CD4-positive, alpha-beta T cell (primary cell): ENCODE measurements at regions not wholly inside any gene's neighbourhood (a gene's known extent, or its start where the extent isn't known, plus 50 kb on each side); places are given as distances from the start of the nearest gene placed in this dataset.

Source experiments
- ATAC-seq: fragments of 200-7000 bp; cut with Tn5 transposase; one replicate; pipeline ENCODE4 v1.10.0; 2022; ENCODE audit warnings: mild to moderate bottlenecking; ENCODE audit not compliant: poor library complexity
- CTCF ChIA-PET: fragments of 350-600 bp; sonication (Branson Sonifier 250); formaldehyde crosslinking; loops from one replicate; lab custom pipeline; 2021; ENCODE audit warnings: antibody characterized with exemption, inconsistent platforms; lab: Charles Lee
- POLR2A ChIA-PET: fragments of 350-600 bp; sonication (Branson Sonifier 250); formaldehyde crosslinking; loops from one replicate; lab custom pipeline; 2021; ENCODE audit warnings: antibody characterized with exemption, inconsistent platforms; lab: Charles Lee
- DNase-seq, 14 experiments: peaks; one replicate each; pipeline ENCODE4 v3.0.0-alpha.2; 2013 to 2020; ENCODE audit warnings: mixed read lengths in 2 of 14
- H3K27ac ChIP-seq, 2 donors: one replicate each; pipeline versions ENCODE4 v1.5.1 to v1.7.0; 2013; ENCODE audit warnings: low read length in 2 of 2, low read depth in 1 of 2, mild to moderate bottlenecking in 1 of 2
- H3K27me3 ChIP-seq, 2 experiments: 1 replicate in 1 of 2; 2 replicates in 1 of 2; pipeline versions ENCODE4 v1.6.1 to v1.7.0; 2013; ENCODE audit warnings: low read length in 2 of 2, control low read depth in 1 of 2, mild to moderate bottlenecking in 1 of 2, moderate library complexity in 1 of 2; ENCODE audit not compliant: insufficient read depth in 2 of 2, control insufficient read depth in 1 of 2
- H3K36me3 ChIP-seq: one replicate; pipeline ENCODE4 v1.6.1; 2013; ENCODE audit warnings: low read length, control low read depth; ENCODE audit not compliant: insufficient read depth
- H3K4me1 ChIP-seq: one replicate; pipeline ENCODE4 v1.6.1; 2013; ENCODE audit warnings: low read length, control low read depth; ENCODE audit not compliant: insufficient read depth
- H3K4me3 ChIP-seq: one replicate; pipeline ENCODE4 v1.5.1; 2013; ENCODE audit warnings: mild to moderate bottlenecking, low read length, moderate library complexity
- H3K9me3 ChIP-seq, 2 experiments: 1 replicate in 1 of 2; 2 replicates in 1 of 2; pipeline versions ENCODE4 v1.6.1 to v1.7.0; 2013; ENCODE audit warnings: low read length in 2 of 2, mild to moderate bottlenecking in 2 of 2, control low read depth in 1 of 2, moderate library complexity in 1 of 2; ENCODE audit not compliant: control insufficient read depth in 1 of 2, insufficient read depth in 1 of 2
- H3K27ac Mint-ChIP-seq: one replicate; pipeline ENCODE4 v1.8.0; 2020; ENCODE audit warnings: mixed read lengths
- H3K27me3 Mint-ChIP-seq: one replicate; pipeline ENCODE4 v1.8.0; 2021; ENCODE audit warnings: mixed read lengths
- H3K36me3 Mint-ChIP-seq: one replicate; pipeline ENCODE4 v1.8.0; 2021; ENCODE audit warnings: low read depth, mixed read lengths
- H3K4me1 Mint-ChIP-seq: one replicate; pipeline ENCODE4 v1.8.0; 2021; ENCODE audit warnings: low read depth, mixed read lengths
- H3K4me3 Mint-ChIP-seq: one replicate; pipeline ENCODE4 v1.8.0; 2020; ENCODE audit warnings: mild to moderate bottlenecking, mixed read lengths
- H3K9me3 Mint-ChIP-seq: one replicate; pipeline ENCODE4 v1.8.0; 2020; ENCODE audit warnings: mixed read lengths
- intact Hi-C, 2 experiments: fragments of 100-400 bp; cut with DNase I in 1 of 2; cut with micrococcal nuclease in 1 of 2; formaldehyde crosslinking; loops; one replicate each; pipeline versions ENCODE4 v1.15.1 to v1.9.0; 2023 to 2025; cut with DNase I, micrococcal nuclease
- TF ChIP-seq, protein P1 (sequence below): fragments of 200-600 bp; IDR thresholded peaks from one replicate; pipeline ENCODE4 v1.8.0; 2022; ENCODE audit warnings: antibody characterized with exemption, mild to moderate bottlenecking

DNA sequence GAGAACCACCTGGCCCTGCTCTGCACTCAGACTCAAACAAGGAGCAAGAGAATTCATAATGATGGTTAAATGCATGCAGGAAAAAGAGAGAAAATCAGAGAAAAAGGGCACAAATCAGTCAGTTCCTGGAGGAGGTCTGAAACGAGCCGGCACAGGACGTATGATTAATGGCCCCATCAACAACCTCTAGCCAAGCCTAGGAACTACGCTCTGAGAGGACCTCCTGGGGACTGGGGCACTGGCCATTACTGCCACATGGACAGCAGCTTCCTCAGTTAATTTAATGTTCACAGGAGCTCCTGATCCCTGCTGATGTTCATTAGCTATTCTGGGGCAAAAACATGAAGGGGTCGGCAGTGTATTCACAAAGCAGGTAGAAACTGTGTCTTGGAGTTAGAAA, 238.1 kb downstream of the MED10 start:
- Mint-ChIP-seq H3K36me3 (no peaks in the 10 kb centered on the region), H3K9me3 (no peaks in the 10 kb centered on the region), H3K4me1 (no peaks in the 10 kb centered on the region), H3K27ac (no peak overlapping the region), H3K27me3 (peaks cover 4% of the 10 kb centered on the region), H3K4me3 (no peak overlapping the region)
- Histone ChIP-seq H3K36me3 (no peaks in the 10 kb centered on the region), H3K27ac (no peak overlapping the region), H3K4me3 (no peak overlapping the region), H3K27me3 (no peaks in the 10 kb centered on the region), H3K4me1 (no peaks in the 10 kb centered on the region), H3K9me3 (no peaks in the 10 kb centered on the region)
- ChIA-PET POLR2A (no interaction called here), CTCF (no interaction called here)
- intact Hi-C loops, result no loop called here
- DNase-seq, result no peak
- no peak for ATAC-seq
- TF ChIP-seq, protein P1, sequence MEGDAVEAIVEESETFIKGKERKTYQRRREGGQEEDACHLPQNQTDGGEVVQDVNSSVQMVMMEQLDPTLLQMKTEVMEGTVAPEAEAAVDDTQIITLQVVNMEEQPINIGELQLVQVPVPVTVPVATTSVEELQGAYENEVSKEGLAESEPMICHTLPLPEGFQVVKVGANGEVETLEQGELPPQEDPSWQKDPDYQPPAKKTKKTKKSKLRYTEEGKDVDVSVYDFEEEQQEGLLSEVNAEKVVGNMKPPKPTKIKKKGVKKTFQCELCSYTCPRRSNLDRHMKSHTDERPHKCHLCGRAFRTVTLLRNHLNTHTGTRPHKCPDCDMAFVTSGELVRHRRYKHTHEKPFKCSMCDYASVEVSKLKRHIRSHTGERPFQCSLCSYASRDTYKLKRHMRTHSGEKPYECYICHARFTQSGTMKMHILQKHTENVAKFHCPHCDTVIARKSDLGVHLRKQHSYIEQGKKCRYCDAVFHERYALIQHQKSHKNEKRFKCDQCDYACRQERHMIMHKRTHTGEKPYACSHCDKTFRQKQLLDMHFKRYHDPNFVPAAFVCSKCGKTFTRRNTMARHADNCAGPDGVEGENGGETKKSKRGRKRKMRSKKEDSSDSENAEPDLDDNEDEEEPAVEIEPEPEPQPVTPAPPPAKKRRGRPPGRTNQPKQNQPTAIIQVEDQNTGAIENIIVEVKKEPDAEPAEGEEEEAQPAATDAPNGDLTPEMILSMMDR, result no peak

DNA sequence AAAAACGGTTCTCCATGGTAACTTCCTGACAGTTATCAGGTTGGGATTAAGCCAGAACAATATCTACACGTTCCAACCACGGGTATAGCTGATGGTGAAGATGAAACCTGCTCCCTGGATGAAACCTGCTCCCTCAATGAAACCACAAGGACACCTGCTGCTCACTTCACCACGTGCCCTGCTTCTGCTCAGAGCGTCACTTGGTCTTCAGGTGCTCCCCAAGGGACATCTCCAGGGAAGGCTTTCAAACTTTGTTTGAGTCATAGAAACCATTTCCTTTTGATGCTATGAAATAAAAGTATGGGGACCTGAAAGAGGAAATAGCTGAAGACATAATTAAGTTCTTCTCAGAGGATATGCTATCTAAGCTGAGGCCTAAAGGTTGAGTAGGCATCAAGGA, 242.4 kb downstream of the MED10 start:
- POLR2A ChIA-PET, result no interaction called here
- no peak for ATAC-seq
- DNase-seq, result no peak

DNA sequence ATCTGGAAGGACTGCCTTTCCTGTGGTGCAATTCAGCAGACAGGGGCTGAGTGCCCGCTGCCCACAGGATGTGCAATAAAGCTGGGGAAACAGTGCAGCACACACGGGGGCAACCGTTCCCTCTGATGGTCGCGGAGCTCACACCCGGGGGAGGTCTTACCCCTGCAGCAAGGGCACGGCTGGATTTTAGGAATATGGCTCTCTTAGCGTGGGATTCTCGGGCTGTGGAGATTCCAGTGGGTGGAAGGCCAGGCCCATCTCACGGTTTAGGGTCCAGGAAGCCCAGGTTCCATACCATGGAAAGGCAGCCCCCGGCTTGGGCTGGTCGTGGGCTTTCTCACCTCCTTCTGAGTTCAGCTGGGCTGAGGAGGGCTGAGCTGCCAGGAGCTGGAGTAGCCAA, 244.1 kb downstream of the MED10 start:
- no peaks in the 10 kb centered on the region for H3K4me1 ChIP-seq
- H3K4me1 Mint-ChIP-seq, result no peaks in the 10 kb centered on the region
- H3K27me3 ChIP-seq, result no peaks in the 10 kb centered on the region
- no peaks in the 10 kb centered on the region for H3K36me3 Mint-ChIP-seq
- no peak overlapping the region for H3K27ac Mint-ChIP-seq
- ATAC-seq, result no peak
- no peak overlapping the region for H3K4me3 Mint-ChIP-seq
- no peaks in the 10 kb centered on the region for H3K36me3 ChIP-seq
- no peak for DNase-seq
- intact Hi-C loops, result no loop called here
- TF ChIP-seq, protein P1, result no peak
- no peaks in the 10 kb centered on the region for H3K27me3 Mint-ChIP-seq
- peaks cover 0 to 11% of the 10 kb centered on the region in 2 experiments for H3K9me3 ChIP-seq
- H3K9me3 Mint-ChIP-seq, result no peaks in the 10 kb centered on the region
- H3K4me3 ChIP-seq, result no peak overlapping the region
- no peak overlapping the region for H3K27ac ChIP-seq
- POLR2A ChIA-PET, result no interaction called here
- CTCF ChIA-PET, result no interaction called here

More for the DNA sequence above, 242.4 kb downstream of the MED10 start:
- TF ChIP-seq, protein P1, result no peak
- no peak overlapping the region for H3K4me3 ChIP-seq
- no peaks in the 10 kb centered on the region for H3K4me1 ChIP-seq
- no peaks in the 10 kb centered on the region for H3K27me3 ChIP-seq
- CTCF ChIA-PET, result no interaction called here
- H3K27ac Mint-ChIP-seq, result no peak overlapping the region
- intact Hi-C loops, result no loop called here
- H3K36me3 Mint-ChIP-seq, result no peaks in the 10 kb centered on the region
- no peak overlapping the region for H3K4me3 Mint-ChIP-seq
- H3K36me3 ChIP-seq, result no peaks in the 10 kb centered on the region
- no peaks in the 10 kb centered on the region for H3K4me1 Mint-ChIP-seq
- no peak overlapping the region for H3K27ac ChIP-seq
- peaks cover 0 to 11% of the 10 kb centered on the region in 2 experiments for H3K9me3 ChIP-seq
- no peaks in the 10 kb centered on the region for H3K9me3 Mint-ChIP-seq
- H3K27me3 Mint-ChIP-seq, result peaks cover 4% of the 10 kb centered on the region
